Omental fat pad (tissue), 3 donors: ENCODE measurements at regions not wholly inside any gene's neighbourhood (a gene's known extent, or its start where the extent isn't known, plus 50 kb on each side); places are given as distances from the start of the nearest gene placed in this dataset.

ENCODE experiments used
- ATAC-seq: fragments of 150-250 bp; one replicate; pipeline ENCODE4 v1.9.1; 2016; ENCODE audit warnings: mild to moderate bottlenecking, moderate library complexity; ENCODE audit not compliant: low FRiP score
- DNase-seq: peaks from one replicate; pipeline ENCODE4 v3.0.0-alpha.2; 2019; ENCODE audit warnings: low spot score
- TF ChIP-seq, protein P1 (sequence below), 3 donors: fragments of 450-650 bp; IDR thresholded peaks; one replicate each; pipeline ENCODE4 v1.5.1; 2016 to 2017; ENCODE audit warnings: antibody characterized with exemption in 3 of 3, mild to moderate bottlenecking in 3 of 3, moderate library complexity in 2 of 3

DNA sequence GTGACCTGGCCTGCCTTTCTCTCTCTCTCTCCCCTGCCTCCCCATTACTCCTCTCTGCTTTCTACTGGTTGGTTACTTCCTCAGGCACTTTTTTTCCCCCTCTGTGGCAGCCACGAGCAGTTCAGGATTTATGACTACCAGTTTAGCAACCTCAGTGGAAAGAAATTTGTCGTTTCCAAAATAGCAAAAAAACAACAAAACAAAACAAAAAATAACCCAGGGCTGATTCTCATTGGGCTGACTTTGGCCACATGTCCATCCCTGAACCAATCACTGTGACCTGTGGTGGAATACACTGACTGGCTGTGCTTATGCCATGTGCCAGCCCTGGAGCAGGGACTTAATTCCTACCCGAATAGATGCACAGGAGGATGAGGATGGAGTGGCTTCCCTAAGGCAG is 137.4 kb downstream of the TFAP2C start:
- TF ChIP-seq, protein P1, sequence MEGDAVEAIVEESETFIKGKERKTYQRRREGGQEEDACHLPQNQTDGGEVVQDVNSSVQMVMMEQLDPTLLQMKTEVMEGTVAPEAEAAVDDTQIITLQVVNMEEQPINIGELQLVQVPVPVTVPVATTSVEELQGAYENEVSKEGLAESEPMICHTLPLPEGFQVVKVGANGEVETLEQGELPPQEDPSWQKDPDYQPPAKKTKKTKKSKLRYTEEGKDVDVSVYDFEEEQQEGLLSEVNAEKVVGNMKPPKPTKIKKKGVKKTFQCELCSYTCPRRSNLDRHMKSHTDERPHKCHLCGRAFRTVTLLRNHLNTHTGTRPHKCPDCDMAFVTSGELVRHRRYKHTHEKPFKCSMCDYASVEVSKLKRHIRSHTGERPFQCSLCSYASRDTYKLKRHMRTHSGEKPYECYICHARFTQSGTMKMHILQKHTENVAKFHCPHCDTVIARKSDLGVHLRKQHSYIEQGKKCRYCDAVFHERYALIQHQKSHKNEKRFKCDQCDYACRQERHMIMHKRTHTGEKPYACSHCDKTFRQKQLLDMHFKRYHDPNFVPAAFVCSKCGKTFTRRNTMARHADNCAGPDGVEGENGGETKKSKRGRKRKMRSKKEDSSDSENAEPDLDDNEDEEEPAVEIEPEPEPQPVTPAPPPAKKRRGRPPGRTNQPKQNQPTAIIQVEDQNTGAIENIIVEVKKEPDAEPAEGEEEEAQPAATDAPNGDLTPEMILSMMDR (IDR thresholded peaks at IDR 0.05), result no peak

DNA sequence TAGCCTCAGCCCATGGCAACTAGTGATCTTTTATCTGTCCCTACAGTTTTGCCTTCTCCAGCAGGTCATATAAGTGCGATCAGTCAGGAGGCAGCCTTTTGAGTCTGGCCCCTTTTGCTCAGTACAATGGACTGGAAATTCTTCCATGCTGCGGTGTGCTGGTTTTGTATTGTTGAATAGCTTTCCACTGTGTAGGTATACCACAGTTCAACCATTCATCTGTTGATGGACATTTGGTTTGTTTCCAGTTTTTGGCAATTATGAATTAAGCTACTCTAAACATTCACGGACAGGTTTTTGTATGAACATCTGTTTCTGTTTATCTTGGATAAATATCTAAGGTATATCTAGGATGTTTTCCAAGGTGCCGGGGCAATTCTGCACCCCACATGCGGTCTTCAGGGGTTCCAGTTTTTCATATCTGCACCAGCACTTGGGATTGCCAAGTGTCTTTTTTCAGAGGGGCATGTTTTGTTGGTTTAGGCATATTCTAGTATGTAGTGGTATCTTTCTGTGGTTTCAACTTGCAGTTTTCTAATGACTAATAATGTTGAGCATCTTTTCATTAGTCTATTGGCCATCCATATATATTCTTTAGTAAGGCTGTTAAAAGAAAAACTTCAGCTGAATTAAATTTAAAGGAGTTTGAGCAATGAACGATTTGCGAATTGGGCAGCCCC is 141.0 kb downstream of the TFAP2C start:
- ATAC-seq, result no peak
- no peak for DNase-seq
- TF ChIP-seq, protein P1 (IDR thresholded peaks at IDR 0.05), result no peak

More for the DNA sequence above, 137.4 kb downstream of the TFAP2C start:
- no peak for DNase-seq
- no peak for ATAC-seq

DNA sequence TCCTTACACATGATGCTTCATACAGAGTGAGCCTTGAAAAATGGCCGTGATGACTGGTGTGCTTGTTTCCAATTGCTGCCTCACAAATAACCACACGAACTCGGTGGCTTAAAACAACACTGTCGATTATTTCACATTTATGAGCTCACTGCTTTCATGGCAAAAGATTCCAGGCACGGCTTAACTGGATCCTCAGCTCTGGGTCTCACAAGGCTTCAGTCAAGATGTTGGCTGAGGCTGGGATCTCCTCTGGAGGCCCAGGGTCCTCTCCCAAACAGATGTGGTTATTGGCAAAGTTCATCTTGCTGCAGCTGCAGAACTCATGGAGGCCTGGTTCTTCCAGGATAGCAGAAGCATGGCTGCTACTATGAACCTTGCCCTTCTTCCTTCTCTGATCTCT is 144.6 kb downstream of the TFAP2C start:
- ATAC-seq (no peak), DNase-seq (no peak)
- TF ChIP-seq, protein P1 (IDR thresholded peaks at IDR 0.05), result no peak

DNA sequence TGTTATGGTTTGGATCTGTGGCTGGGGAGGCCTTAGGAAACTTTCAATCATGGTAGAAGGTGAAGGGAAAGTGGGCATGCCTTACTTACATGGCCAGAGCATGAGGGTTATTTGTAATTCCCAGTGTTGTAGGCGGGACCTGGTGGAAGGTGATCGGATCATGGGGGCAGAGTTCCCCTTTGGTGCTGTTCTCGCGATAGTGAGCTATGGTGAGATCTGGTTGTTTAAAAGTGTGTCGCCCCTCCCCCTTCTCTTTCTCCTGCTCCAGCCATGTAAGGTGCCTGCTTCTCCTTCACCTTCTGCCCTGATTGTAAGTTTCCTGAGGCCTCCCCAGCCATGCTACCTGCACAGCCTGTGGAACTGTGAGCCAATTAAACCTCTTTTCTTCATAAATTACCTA is 145.8 kb downstream of the TFAP2C start:
- DNase-seq, result no peak
- TF ChIP-seq, protein P1 (IDR thresholded peaks at IDR 0.05), result no peak
- ATAC-seq, result no peak

DNA sequence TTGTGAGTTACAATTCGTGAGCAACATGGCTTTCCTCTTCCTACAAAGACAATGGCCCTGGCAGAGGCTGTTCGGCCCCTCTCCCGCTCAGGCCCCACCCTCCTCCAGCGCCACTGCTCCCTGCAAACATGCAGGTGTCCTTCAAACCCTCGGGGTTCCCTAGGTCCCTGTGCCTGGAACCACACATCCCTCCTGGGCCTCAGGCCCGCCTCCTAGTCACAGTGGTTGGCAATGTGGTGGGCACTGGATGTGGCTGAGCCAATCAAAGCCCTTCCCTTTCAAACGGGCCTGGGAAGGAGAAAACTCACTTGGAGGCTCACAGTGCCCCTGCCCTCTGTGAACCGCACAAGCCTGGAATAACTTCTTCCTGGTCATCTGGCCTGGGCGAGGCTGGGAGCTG is 147.2 kb downstream of the TFAP2C start:
- no peak for ATAC-seq
- TF ChIP-seq, protein P1 (IDR thresholded peaks at IDR 0.05), result no peak
- DNase-seq, result no peak

DNA sequence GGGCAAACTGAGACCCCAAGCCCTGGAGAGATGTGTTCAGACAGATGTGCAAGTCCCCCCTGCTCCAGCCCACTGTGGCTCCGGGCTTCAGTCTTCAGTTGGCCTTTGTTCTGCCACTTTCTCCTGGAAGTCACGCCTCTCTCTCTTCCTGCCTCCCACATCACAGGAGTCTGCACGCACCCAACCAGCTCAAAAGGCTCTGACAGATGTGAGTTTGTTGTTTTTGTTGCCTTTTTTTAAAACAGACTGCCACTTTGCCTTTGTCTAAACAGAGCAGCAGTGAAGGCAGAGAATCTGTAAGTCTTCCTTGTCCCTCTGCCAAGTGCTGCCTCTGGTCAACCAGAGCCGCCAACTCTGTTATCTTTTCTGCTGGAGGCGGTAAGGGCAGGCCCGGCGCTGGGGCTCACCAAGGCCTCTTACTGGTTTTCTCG is 149.7 kb downstream of the TFAP2C start:
- TF ChIP-seq, protein P1 (IDR thresholded peaks at IDR 0.05), result no peak
- ATAC-seq, result no peak
- DNase-seq, result no peak

DNA sequence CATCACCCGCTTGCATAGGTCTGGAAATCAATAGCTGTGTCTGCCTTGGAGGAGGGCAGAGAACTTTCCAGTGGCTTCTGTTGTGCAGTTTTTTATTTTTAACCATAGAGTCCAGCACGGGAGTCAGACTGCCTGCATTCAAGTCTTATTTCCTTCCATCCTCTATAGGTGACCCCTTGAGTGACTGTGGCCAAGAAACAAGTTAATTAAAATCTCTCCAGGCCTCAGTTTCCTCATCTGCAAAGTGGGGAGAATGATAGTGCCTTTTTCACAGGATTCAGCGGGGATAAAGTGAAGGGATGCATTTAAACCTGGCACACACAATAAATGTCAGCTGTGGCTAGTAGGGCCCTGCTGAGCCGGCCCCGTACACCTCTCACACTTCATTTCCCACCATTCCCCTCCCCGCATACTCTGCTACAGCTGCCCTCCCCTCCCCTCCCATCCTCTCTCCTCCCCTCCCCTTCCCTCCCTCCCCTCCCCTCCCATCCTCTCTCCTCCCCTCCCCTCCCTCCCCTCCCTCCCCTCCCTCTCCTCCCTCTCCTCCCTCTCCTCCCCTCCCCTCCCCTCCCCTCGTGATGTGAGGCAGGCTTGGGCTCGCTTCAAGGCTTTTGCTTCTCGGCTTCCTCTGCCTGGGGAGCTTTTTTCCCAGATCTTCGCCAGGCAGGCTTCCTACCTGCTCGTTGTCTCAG is 150.5 kb downstream of the TFAP2C start:
- TF ChIP-seq, protein P1 (IDR thresholded peaks at IDR 0.05), result no peak
- ATAC-seq (no peak), DNase-seq (no peak)
